Stimulated activated CD4-positive, alpha-beta T cell treated with anti-CD3 and anti-CD28 coated beads, Interleukin-4, amount 100 ng/mL, for 48 hours (primary cell): ENCODE measurements at regions not wholly inside any gene's neighbourhood (a gene's known extent, or its start where the extent isn't known, plus 50 kb on each side); places are given as distances from the start of the nearest gene placed in this dataset.

Experiments
- DNase-seq, 2 donors: peaks; one replicate each; pipeline ENCODE4 v3.0.0-alpha.2; 2020; ENCODE audit warnings: low read depth in 2 of 2

DNA sequence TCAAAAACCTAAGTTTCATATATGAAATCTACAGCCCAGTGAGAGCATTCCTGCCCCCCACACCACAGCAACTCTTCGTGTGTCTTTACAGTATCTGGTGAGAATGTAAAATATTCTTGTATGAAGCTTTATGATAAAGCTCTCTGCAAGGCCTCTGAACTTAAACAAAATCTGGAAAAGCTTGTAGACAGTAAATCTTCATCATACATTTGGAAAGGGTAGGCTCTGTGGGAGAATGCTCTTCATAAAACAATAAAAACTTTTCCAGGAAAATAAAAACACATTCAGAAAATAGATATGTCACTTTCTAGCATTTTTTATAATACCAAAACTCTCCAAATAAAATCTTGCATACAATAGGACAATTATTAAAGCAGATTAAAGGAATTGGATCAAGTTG, 1009.5 kb downstream of the NAALADL2 start:
- DNase-seq = no peak

DNA sequence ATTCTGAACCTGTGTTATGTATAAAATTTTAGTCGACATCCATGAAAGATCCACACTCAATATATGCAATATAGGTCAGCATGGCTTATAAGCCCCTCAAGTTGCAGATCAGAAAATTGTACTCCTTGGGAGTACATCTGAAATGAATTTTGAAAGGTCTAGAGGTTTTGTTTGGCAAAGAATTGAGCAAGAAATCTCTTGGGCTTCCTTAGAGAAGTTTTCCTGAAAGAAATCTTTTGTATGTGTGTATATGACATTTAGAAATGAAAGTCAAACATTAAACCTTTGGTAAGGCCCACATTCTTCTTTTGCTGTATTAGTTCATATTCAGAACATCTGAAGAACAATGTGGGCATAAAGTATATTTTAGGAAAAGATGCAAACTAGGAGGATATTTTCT, 1006.6 kb downstream of the NAALADL2 start:
- DNase-seq = no peak

DNA sequence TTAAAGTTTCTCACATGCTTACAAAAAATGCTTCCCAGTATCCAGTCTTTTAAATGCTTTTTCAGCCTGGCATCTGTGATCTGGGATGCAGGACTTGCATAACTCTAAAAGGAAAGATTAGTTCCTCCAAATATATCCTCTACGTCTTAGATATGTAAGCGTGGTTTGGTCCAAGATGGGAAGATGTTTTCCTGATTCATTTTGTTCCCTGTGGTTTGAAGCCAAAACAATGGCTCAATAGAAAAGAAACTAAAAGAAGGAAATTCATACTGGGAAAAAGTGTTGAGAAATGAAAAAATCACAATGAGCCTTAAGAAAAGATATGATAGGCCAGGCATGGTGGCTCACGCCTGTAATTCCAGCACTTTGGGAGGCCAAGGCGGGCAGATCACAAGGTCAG, 1002.8 kb downstream of the NAALADL2 start:
- DNase-seq = no peak
